Endothelial cell of umbilical vein (primary cell): ENCODE measurements at regions not wholly inside any gene's neighbourhood (a gene's known extent, or its start where the extent isn't known, plus 50 kb on each side); places are given as distances from the start of the nearest gene placed in this dataset.

Experiments used
- BruUV-seq: library from RNA; stranded (reverse); fragments of 400-500 nt; replicated peaks from 2 replicates; lab custom pipeline; 2021; lab: Mats Ljungman, UMichigan
- CTCF ChIA-PET: fragments of 300-600, 350-600 bp; sonication (Branson Sonifier 250); formaldehyde crosslinking; loops from one replicate; lab custom pipeline; 2021; ENCODE audit warnings: antibody characterized with exemption, inconsistent platforms; lab: Charles Lee
- POLR2A ChIA-PET: fragments of 300-600, 350-600 bp; sonication (Branson Sonifier 250); formaldehyde crosslinking; loops from one replicate; lab custom pipeline; 2021; ENCODE audit warnings: antibody characterized with exemption, inconsistent platforms; lab: Charles Lee
- DNase-seq: peaks from one replicate; pipeline ENCODE4 v3.0.0-alpha.2; 2011; ENCODE audit warnings: low read depth, low spot score
- FAIRE-seq: peaks from 2 replicates; lab custom pipeline; 2011; peaks lifted over from hg19 to GRCh38; lab: Jason Lieb, UNC
- H2AFZ ChIP-seq: 2 replicates; pipeline ENCODE4 v1.6.0; 2012; ENCODE audit warnings: low read depth, low read length, control low read depth, inconsistent platforms
- H3K27ac ChIP-seq: 2 replicates; pipeline ENCODE4 v1.5.1; 2011; ENCODE audit warnings: low read depth, mild to moderate bottlenecking, control low read depth, low read length, moderate library complexity; ENCODE audit not compliant: insufficient read depth
- H3K27me3 ChIP-seq, 2 experiments: 2 replicates each; pipeline versions ENCODE4 v1.6.0 to v1.6.1; 2011; ENCODE audit warnings: low read length in 2 of 2, mixed read lengths in 1 of 2; ENCODE audit not compliant: control insufficient read depth in 2 of 2, insufficient read depth in 2 of 2
- H3K36me3 ChIP-seq, 2 experiments: 2 replicates in 1 of 2; 3 replicates in 1 of 2; pipeline ENCODE4 v1.5.1; 2011; ENCODE audit warnings: low read length in 2 of 2, mild to moderate bottlenecking in 1 of 2, moderate library complexity in 1 of 2; ENCODE audit not compliant: control insufficient read depth in 2 of 2, insufficient read depth in 2 of 2; ENCODE audit errors: extremely low read depth in 1 of 2
- H3K4me1 ChIP-seq: 3 replicates; pipeline ENCODE4 v1.5.1; 2011; ENCODE audit warnings: mild to moderate bottlenecking, low read length; ENCODE audit not compliant: control insufficient read depth, insufficient read depth; ENCODE audit errors: extremely low read depth
- H3K4me2 ChIP-seq: 2 replicates; pipeline ENCODE4 v1.6.1; 2011; ENCODE audit warnings: low read length, control low read depth, mixed read lengths; ENCODE audit not compliant: insufficient read depth
- H3K4me3 ChIP-seq, 3 experiments: fragments of 200-600 bp in 1 of 3; sonication (generic), shearing (Covaris generic) in 1 of 3; replicated peaks in 1 of 3; 2 replicates each; pipeline ENCODE4 v1.5.1; 2011 to 2016; ENCODE audit warnings: control low read depth in 3 of 3, low read length in 3 of 3, mild to moderate bottlenecking in 2 of 3, inconsistent platforms in 1 of 3, low read depth in 1 of 3, moderate library complexity in 1 of 3; ENCODE audit not compliant: insufficient read depth in 1 of 3
- H3K79me2 ChIP-seq: 2 replicates; pipeline ENCODE4 v1.6.0; 2012; ENCODE audit warnings: low read length, inconsistent platforms; ENCODE audit not compliant: control insufficient read depth, insufficient read depth
- H3K9ac ChIP-seq: replicated peaks from 2 replicates; pipeline ENCODE3; 2011; ENCODE audit warnings: low read length, control low read depth; ENCODE audit not compliant: insufficient read depth; ENCODE audit errors: extremely low read depth
- H3K9me1 ChIP-seq: replicated peaks from 3 replicates; pipeline ENCODE4 v1.6.0; 2011; ENCODE audit warnings: mild to moderate bottlenecking, low read length; ENCODE audit not compliant: control insufficient read depth, insufficient read depth; ENCODE audit errors: extremely low read depth
- H3K9me3 ChIP-seq: replicated peaks from 2 replicates; pipeline ENCODE4 v1.5.1; 2012; ENCODE audit warnings: low read length, inconsistent platforms; ENCODE audit not compliant: control insufficient read depth, insufficient read depth
- H4K20me1 ChIP-seq: replicated peaks from 2 replicates; pipeline ENCODE3; 2011; ENCODE audit warnings: mild to moderate bottlenecking, low read length; ENCODE audit not compliant: control insufficient read depth, insufficient read depth; ENCODE audit errors: extremely low read depth
- CTCF ChIP-seq, 2 donors: IDR thresholded peaks; 1 replicate in 1 of 2; 2 replicates in 1 of 2; pipeline ENCODE4 v1.5.1; 2011; ENCODE audit warnings: low read length in 2 of 2, mild to moderate bottlenecking in 2 of 2, moderate library complexity in 2 of 2, control low read depth in 1 of 2, inconsistent platforms in 1 of 2, low read depth in 1 of 2; ENCODE audit not compliant: insufficient read depth in 1 of 2; ENCODE audit errors: extremely low read depth in 1 of 2
- EZH2 ChIP-seq: IDR thresholded peaks from 2 replicates; pipeline ENCODE4 v1.6.1; 2012; ENCODE audit warnings: borderline replicate concordance, low read depth, mild to moderate bottlenecking, moderate library complexity, low read length, inconsistent platforms; ENCODE audit not compliant: severe bottlenecking
- GATA2 ChIP-seq: IDR thresholded peaks from 2 replicates; pipeline ENCODE4 v1.7.0; 2011; ENCODE audit warnings: low read depth, mild to moderate bottlenecking, moderate library complexity, mixed read lengths, low read length; ENCODE audit not compliant: insufficient read length, insufficient read depth
- MAX ChIP-seq: IDR thresholded peaks from 2 replicates; pipeline ENCODE4 v1.6.1; 2011; ENCODE audit not compliant: insufficient read depth, insufficient read length
- MYC ChIP-seq: IDR thresholded peaks from one replicate; pipeline ENCODE4 v1.6.1; 2011; ENCODE audit warnings: mild to moderate bottlenecking, low read depth, low read length
- POLR2A ChIP-seq: IDR thresholded peaks from 2 replicates; pipeline ENCODE4 v1.6.1; 2012; ENCODE audit warnings: low read depth, mild to moderate bottlenecking, control low read depth, low read length
- POLR2AphosphoS5 ChIP-seq: IDR thresholded peaks from 2 replicates; pipeline ENCODE4 v1.6.1; 2012; ENCODE audit warnings: low read depth, mild to moderate bottlenecking, control low read depth, low read length, moderate library complexity; ENCODE audit not compliant: insufficient read depth
- dilution Hi-C: fragments of 300-500 bp; cut with MboI; formaldehyde crosslinking; loops from one replicate; pipeline ENCODE4 v1.15.0; 2019; ENCODE audit warnings: low sequenced_read_pairs; ENCODE audit not compliant: extremely low pct_ligation_motif_present
- intact Hi-C: fragments of 100-400 bp; cut with micrococcal nuclease; formaldehyde crosslinking; loops from one replicate; pipeline ENCODE4 v1.10.0; 2022

DNA sequence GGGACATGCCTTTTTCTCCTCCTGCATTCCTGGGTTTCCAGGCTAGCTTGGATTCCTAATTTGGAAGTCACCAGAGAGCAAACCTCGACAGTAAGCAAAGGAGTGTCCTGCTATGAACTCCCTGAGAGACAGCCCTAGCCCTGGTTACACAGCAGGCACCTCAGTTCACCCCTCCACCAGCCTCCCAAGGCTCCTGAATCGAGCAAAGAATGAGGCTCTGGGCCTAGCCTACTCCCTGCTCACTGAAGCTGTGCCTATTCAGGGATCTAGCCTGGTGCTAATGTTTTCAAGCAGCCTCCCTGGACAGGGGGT is 66.7 kb upstream of the RMDN2 start:
- Histone ChIP-seq H3K4me3 (no peak overlapping the region), H3K27me3 (no peaks in the 10 kb centered on the region), H3K9ac (no peak overlapping the region), H3K36me3 (no peaks in the 10 kb centered on the region), H3K79me2 (no peaks in the 10 kb centered on the region), H3K4me2 (no peak overlapping the region), H3K4me1 (peaks cover 23% of the 10 kb centered on the region), H3K9me3 (no peaks in the 10 kb centered on the region), H4K20me1 (no peaks in the 10 kb centered on the region), H3K9me1 (no peaks in the 10 kb centered on the region), H2AFZ (peak overlapping the region; percentile 23), H3K27ac (no peak overlapping the region)
- TF ChIP-seq GATA2 (no peak), CTCF (IDR thresholded peaks at IDR 0.05; ENCODE audit: extremely low read depth in 1 of 2, insufficient read depth in 1 of 2, low read depth in 1 of 2, low read length in 2 of 2) (no peak), EZH2 (no peak), POLR2AphosphoS5 (no peak), MYC (no peak), MAX (no peak), POLR2A (no peak)
- FAIRE-seq (no peak), DNase-seq (no peak)
- dilution Hi-C loops (loop anchor here (25.0 kb wide), 1 partner anchor 446 kb away; no protein-coding TSS in a partner anchor), intact Hi-C loops (no loop called here)
- POLR2A ChIA-PET = interaction anchor here (0.6 kb wide), 1 partner anchor 288 kb away, joined by 4 read pairs; no protein-coding TSS in a partner anchor
- CTCF ChIA-PET = interaction anchor here (1.2 to 2.4 kb wide), 4 partner anchors 12 to 444 kb away, joined by 4 to 13 read pairs (median 5); no protein-coding TSS in a partner anchor
- no TSS peak for BruUV-seq
